Adrenal gland (tissue), 9 donors: ENCODE measurements at regions not wholly inside any gene's neighbourhood (a gene's known extent, or its start where the extent isn't known, plus 50 kb on each side); places are given as distances from the start of the nearest gene placed in this dataset.
A peak's percentile ranks its signal among the peaks of the same experiment; 100 is the strongest.
"Not testable (repeated sequence)": the region's sequence is repeated elsewhere in the genome, so short reads cannot be mapped to it uniquely, and the experiment has no call there.

ENCODE experiments used
- DNase-seq, 7 donors: peaks; one replicate each; pipeline ENCODE4 v3.0.0-alpha.2; 2019 to 2020
- H3K27ac ChIP-seq, 5 donors: fragments of 200-600 bp; sonication (generic) in 4 of 5; 1 replicate in 3 of 5; 2 replicates in 2 of 5; pipeline versions ENCODE4 v1.5.1 to v1.8.0; 2016 to 2020; ENCODE audit warnings: mild to moderate bottlenecking in 1 of 5
- H3K27me3 ChIP-seq: fragments of 200-600 bp; 2 replicates; pipeline ENCODE4 v1.8.0; 2021
- H3K36me3 ChIP-seq, 2 donors: fragments of 200-600 bp; replicated peaks in 1 of 2; 1 replicate in 1 of 2; 2 replicates in 1 of 2; pipeline versions ENCODE4 v1.5.1 to v1.8.0; 2018 to 2022
- H3K4me1 ChIP-seq, 2 donors: fragments of 200-600 bp; replicated peaks in 1 of 2; 1 replicate in 1 of 2; 2 replicates in 1 of 2; pipeline versions ENCODE4 v1.5.1 to v1.8.0; 2018 to 2021
- H3K4me3 ChIP-seq, 4 donors: fragments of 200-600 bp; sonication (generic) in 3 of 4; one replicate each; pipeline ENCODE4 v1.5.1; 2016 to 2018
- H3K9me3 ChIP-seq, 3 donors: fragments of 200-600 bp; sonication (generic) in 1 of 3; replicated peaks in 1 of 3; 1 replicate in 2 of 3; 2 replicates in 1 of 3; pipeline versions ENCODE4 v1.5.1 to v1.8.0; 2016 to 2021
- CTCF ChIP-seq, 6 experiments: fragments of 450-650 bp in 4 of 6; fragments of 200-600 bp in 2 of 6; sonication (generic) in 1 of 6; IDR thresholded peaks; 1 replicate in 5 of 6; 2 replicates in 1 of 6; pipeline versions ENCODE4 v1.5.1 to v1.8.0; 2016 to 2021; ENCODE audit warnings: antibody characterized with exemption in 6 of 6, mild to moderate bottlenecking in 2 of 6, moderate library complexity in 1 of 6
- POLR2A ChIP-seq, 2 donors: fragments of 450-650 bp; IDR thresholded peaks; one replicate each; pipeline ENCODE4 v1.6.1; 2017; ENCODE audit warnings: antibody characterized with exemption in 2 of 2, mild to moderate bottlenecking in 2 of 2, moderate library complexity in 1 of 2
- whole genome bisulfite sequencing, 4 donors: extraction: QIAGEN DNeasy Blood & Tissue Kit in 2 of 4; methylation state at CpG; one replicate each; pipeline versions ENCODE4 v1.1.5 to v1.1.7; 2013 to 2017; 5-methylcytosine and 5-hydroxymethylcytosine counted together
- intact Hi-C, 2 donors: fragments of 100-400 bp; cut with DNase I; formaldehyde crosslinking; loops; one replicate each; pipeline versions ENCODE4 v1.14.1 to v1.15.0; 2022 to 2023
- donor health status: healthy with polysubstance abuse.
- donor health status: Bipolar disorder and iron deficiency.
- donor health status: DM: yes; HTN: yes; CAD: no.
- donor health status: DM: no; HTN: no; CAD: no.
- donor health status: DM: no; HTN: no; CAD: no.

- H3K4me1 ChIP-seq = no peaks in the 10 kb centered on the region
- H3K27me3 ChIP-seq = peaks cover 36% of the 10 kb centered on the region
- no peaks in the 10 kb centered on the region for H3K9me3 ChIP-seq
- no peak for DNase-seq
- 67 to 74% (median 71%) methylated on average over 2 of the region's 2 CpGs for WGBS, 4 donors
- no peak overlapping the region for H3K4me3 ChIP-seq
- intact Hi-C loops = no loop called here
- TF ChIP-seq CTCF (IDR thresholded peaks at IDR 0.05) = no peak
- no peak for TF ChIP-seq POLR2A (IDR thresholded peaks at IDR 0.05)
- no peaks in the 10 kb centered on the region for H3K36me3 ChIP-seq
- no peak overlapping the region for H3K27ac ChIP-seq
Observed at GRCh38 chrX:130507015-130507414, 105.2 kb downstream of the RBMX2 start.

- intact Hi-C loops = not testable (repeated sequence)
Observed at GRCh38 chrX:130512534-130512933, 110.7 kb downstream of the RBMX2 start.

GRCh38 chrX:130516123-130516522, 114.3 kb downstream of the RBMX2 start:
- Histone ChIP-seq H3K27me3 (peaks cover 18% of the 10 kb centered on the region), H3K27ac (no peak overlapping the region), H3K9me3 (no peaks in the 10 kb centered on the region), H3K36me3 (no peaks in the 10 kb centered on the region), H3K4me1 (no peaks in the 10 kb centered on the region), H3K4me3 (no peak overlapping the region)
- TF ChIP-seq POLR2A (IDR thresholded peaks at IDR 0.05) (no peak), CTCF (IDR thresholded peaks at IDR 0.05) (no peak)
- intact Hi-C loops = no loop called here
- 63 to 92% (median 77%) methylated on average over 1 of the region's 1 CpG for WGBS, 4 donors
- no peak for DNase-seq

More at GRCh38 chrX:130512534-130512933, 110.7 kb downstream of the RBMX2 start:
- H3K27ac ChIP-seq, DNase-seq, H3K4me1 ChIP-seq, H3K9me3 ChIP-seq, H3K4me3 ChIP-seq, H3K36me3 ChIP-seq: not testable (repeated sequence)
- H3K27me3 ChIP-seq = peaks cover 46% of the 10 kb centered on the region
- 78 to 84% (median 81%) methylated on average over 3 of the region's 3 CpGs for whole genome bisulfite sequencing, 4 donors

- Histone ChIP-seq H3K9me3 (no peaks in the 10 kb centered on the region), H3K27me3 (no peaks in the 10 kb centered on the region), H3K36me3 (no peaks in the 10 kb centered on the region), H3K4me1 (no peaks in the 10 kb centered on the region), H3K4me3 (peak overlapping the region in 1 of 4 donors; percentile 47), H3K27ac (no peak overlapping the region)
- TF ChIP-seq CTCF (IDR thresholded peaks at IDR 0.05) (no peak), POLR2A (IDR thresholded peaks at IDR 0.05) (no peak)
- peak in 6 of 7 donors; percentile 22 to 54 (median 42) for DNase-seq
- WGBS, 4 donors = 12 to 51% (median 36%) methylated on average over 13 to 42 of the region's 42 CpGs
- intact Hi-C loops = no loop called here
Observed at GRCh38 chrX:130523460-130524394, 121.9 kb downstream of the RBMX2 start.
